HG02642 (cell line): ENCODE measurements at regions not wholly inside any gene's neighbourhood (a gene's known extent, or its start where the extent isn't known, plus 50 kb on each side); places are given as distances from the start of the nearest gene placed in this dataset.

Experiments
- ATAC-seq: cut with Tn5 transposase; IDR thresholded peaks from one replicate; pipeline ENCODE4 v1.9.1; 2021; ENCODE audit warnings: mild to moderate bottlenecking; ENCODE audit not compliant: unreplicated experiment, poor library complexity

- no peak for ATAC-seq
Measured at GRCh38 chrX:5145957-5146356, 1082.7 kb downstream of the NLGN4X start.

GRCh38 chrX:5142644-5143043, 1086.0 kb downstream of the NLGN4X start:
- no peak for ATAC-seq

GRCh38 chrX:5122181-5122678, 1106.4 kb downstream of the NLGN4X start:
- no peak for ATAC-seq

GRCh38 chrX:5117816-5118215, 1110.9 kb downstream of the NLGN4X start:
- no peak for ATAC-seq

- ATAC-seq: no peak
Measured at GRCh38 chrX:5113128-5113527, 1115.5 kb downstream of the NLGN4X start.

- ATAC-seq: no peak
Measured at GRCh38 chrX:5100004-5100403, 1128.7 kb downstream of the NLGN4X start.

- ATAC-seq: no peak
Measured at GRCh38 chrX:5086388-5086787, 1142.3 kb downstream of the NLGN4X start.

- ATAC-seq: no peak
Measured at GRCh38 chrX:5084279-5084678, 1144.4 kb downstream of the NLGN4X start.

- ATAC-seq: no peak
Measured at GRCh38 chrX:5082705-5083104, 1146.0 kb downstream of the NLGN4X start.

GRCh38 chrX:5080791-5081190, 1147.9 kb downstream of the NLGN4X start:
- no peak for ATAC-seq

GRCh38 chrX:5068550-5068949, 1160.1 kb downstream of the NLGN4X start:
- no peak for ATAC-seq

GRCh38 chrX:5057786-5058185, 1170.9 kb downstream of the NLGN4X start:
- ATAC-seq: no peak

- no peak for ATAC-seq
Measured at GRCh38 chrX:5054852-5055251, 1173.8 kb downstream of the NLGN4X start.

GRCh38 chrX:5051831-5052491, 1176.7 kb downstream of the NLGN4X start:
- ATAC-seq: no peak

GRCh38 chrX:5042563-5042962, 1186.1 kb downstream of the NLGN4X start:
- no peak for ATAC-seq

GRCh38 chrX:5031792-5032191, 1196.9 kb downstream of the NLGN4X start:
- no peak for ATAC-seq

- no peak for ATAC-seq
Measured at GRCh38 chrX:5015451-5015850, 1213.2 kb downstream of the NLGN4X start.

GRCh38 chrX:4994855-4995254, 1233.8 kb downstream of the NLGN4X start:
- ATAC-seq: no peak

- no peak for ATAC-seq
Measured at GRCh38 chrX:4978613-4979012, 1250.1 kb downstream of the NLGN4X start.

GRCh38 chrX:4971646-4972045, 1257.0 kb downstream of the NLGN4X start:
- ATAC-seq: no peak

GRCh38 chrX:4964112-4964511, 1250.7 kb upstream of the PRKX start:
- ATAC-seq: no peak

- no peak for ATAC-seq
Measured at GRCh38 chrX:4963432-4963831, 1250.0 kb upstream of the PRKX start.
